Right atrium auricular region (tissue), 2 donors: ENCODE measurements at regions not wholly inside any gene's neighbourhood (a gene's known extent, or its start where the extent isn't known, plus 50 kb on each side); places are given as distances from the start of the nearest gene placed in this dataset.

Source experiments
- DNase-seq: peaks from one replicate; pipeline ENCODE4 v3.0.0-alpha.2; 2019; ENCODE audit warnings: low spot score
- H3K27ac ChIP-seq, 2 donors: fragments of 200-600 bp; sonication (generic); 1 replicate in 1 of 2; 2 replicates in 1 of 2; pipeline ENCODE4 v1.5.1; 2016 to 2019
- H3K27me3 ChIP-seq, 2 donors: fragments of 200-600 bp; sonication (generic); one replicate each; pipeline versions ENCODE4 v1.5.1 to v1.6.0; 2017 to 2019
- H3K36me3 ChIP-seq: fragments of 200-600 bp; sonication (generic); one replicate; pipeline ENCODE4 v1.5.1; 2016
- H3K4me1 ChIP-seq, 2 donors: fragments of 200-600 bp; sonication (generic); one replicate each; pipeline versions ENCODE4 v1.5.1 to v1.6.0; 2017 to 2019
- H3K4me3 ChIP-seq, 2 donors: fragments of 200-600 bp; sonication (generic); 1 replicate in 1 of 2; 2 replicates in 1 of 2; pipeline ENCODE4 v1.5.1; 2017 to 2019; ENCODE audit warnings: mild to moderate bottlenecking in 1 of 2, moderate library complexity in 1 of 2
- H3K9me3 ChIP-seq, 2 donors: fragments of 200-600 bp; sonication (generic); one replicate each; pipeline ENCODE4 v1.5.1; 2019
- CTCF ChIP-seq, 2 donors: fragments of 200-600 bp; sonication (generic); IDR thresholded peaks; one replicate each; pipeline ENCODE4 v1.5.1; 2019; ENCODE audit warnings: antibody characterized with exemption in 2 of 2

DNA sequence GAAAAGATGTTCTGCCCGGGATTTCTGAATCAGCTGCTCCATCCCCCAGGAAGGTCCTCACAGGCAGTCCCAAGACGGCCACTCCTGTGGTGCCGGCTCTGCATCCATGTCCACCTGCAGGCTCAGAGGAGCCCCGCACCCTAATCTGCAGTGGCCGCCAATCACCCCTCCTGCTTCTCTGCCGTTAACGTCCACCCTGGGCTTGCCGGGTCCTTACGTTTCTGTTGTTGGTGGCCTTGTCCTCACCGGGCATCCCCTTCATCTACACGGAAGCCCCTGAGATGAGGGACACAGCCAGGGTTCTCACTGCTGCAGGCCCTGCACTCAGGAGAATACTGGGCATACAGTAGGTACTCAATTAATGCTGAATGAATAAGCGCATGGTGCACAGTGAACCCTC is 131.5 kb upstream of the SNTG2 start:
- H3K4me3 ChIP-seq, result no peak overlapping the region
- no peaks in the 10 kb centered on the region for H3K27me3 ChIP-seq
- no peaks in the 10 kb centered on the region for H3K9me3 ChIP-seq
- TF ChIP-seq CTCF (IDR thresholded peaks at IDR 0.05), result no peak
- DNase-seq, result no peak
- H3K27ac ChIP-seq, result no peak overlapping the region
- H3K36me3 ChIP-seq, result no peaks in the 10 kb centered on the region
- no peaks in the 10 kb centered on the region for H3K4me1 ChIP-seq

DNA sequence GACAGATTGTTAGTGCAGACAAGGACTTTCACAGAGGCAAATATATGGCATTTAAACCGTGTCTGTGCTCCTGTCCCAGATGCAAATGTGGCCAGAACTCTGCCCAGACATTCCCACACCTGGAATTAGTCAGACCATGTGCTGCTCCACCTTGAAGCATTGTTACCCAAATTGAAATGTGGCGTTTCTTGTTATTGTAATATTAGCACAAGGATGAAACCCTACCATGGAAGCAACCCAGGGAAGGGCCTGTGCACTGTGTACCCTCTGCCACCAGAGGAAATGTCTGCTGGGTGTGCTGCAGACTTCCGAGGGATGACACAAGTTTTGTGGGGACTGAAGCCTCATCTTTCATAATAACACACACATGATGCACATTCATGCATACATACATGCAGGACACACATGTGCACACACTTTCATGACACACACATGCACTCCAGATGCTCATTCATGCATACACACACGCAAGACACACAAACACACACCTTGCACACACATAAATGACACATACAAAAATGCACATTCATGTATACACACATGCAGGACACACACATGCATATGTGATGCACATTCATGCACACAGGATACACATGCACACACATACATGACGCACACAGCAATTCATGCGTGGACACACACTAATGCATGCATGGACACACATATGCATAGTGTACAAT is 133.2 kb upstream of the SNTG2 start:
- Histone ChIP-seq H3K27me3 (no peaks in the 10 kb centered on the region), H3K4me1 (no peaks in the 10 kb centered on the region), H3K9me3 (no peaks in the 10 kb centered on the region), H3K4me3 (no peak overlapping the region), H3K27ac (no peak overlapping the region), H3K36me3 (no peaks in the 10 kb centered on the region)
- DNase-seq, result no peak
- no peak for TF ChIP-seq CTCF (IDR thresholded peaks at IDR 0.05)

DNA sequence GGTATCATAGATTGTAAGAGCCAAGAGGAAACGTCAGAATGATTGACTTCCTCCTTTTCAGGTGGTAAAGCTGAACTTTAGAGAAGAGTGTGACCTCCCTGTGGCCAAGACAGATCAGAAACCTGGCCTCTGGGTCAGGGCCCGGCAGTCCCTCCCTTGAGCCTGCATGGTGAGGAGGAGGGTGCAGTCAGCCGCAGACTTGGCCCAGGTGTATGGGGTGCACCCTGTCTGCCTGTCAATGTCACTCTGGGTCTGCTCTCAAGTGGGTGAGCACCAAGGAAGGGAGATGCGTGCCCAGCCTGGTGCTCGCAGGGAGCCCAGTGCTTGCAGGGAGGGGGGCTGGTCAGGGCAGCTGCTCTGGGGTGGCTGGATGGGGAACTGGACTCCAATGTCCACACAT is 134.4 kb upstream of the SNTG2 start:
- H3K4me1 ChIP-seq, result no peaks in the 10 kb centered on the region
- no peaks in the 10 kb centered on the region for H3K9me3 ChIP-seq
- H3K4me3 ChIP-seq, result no peak overlapping the region
- H3K36me3 ChIP-seq, result no peaks in the 10 kb centered on the region
- no peaks in the 10 kb centered on the region for H3K27me3 ChIP-seq
- no peak overlapping the region for H3K27ac ChIP-seq
- no peak for DNase-seq
- no peak for TF ChIP-seq CTCF (IDR thresholded peaks at IDR 0.05)

DNA sequence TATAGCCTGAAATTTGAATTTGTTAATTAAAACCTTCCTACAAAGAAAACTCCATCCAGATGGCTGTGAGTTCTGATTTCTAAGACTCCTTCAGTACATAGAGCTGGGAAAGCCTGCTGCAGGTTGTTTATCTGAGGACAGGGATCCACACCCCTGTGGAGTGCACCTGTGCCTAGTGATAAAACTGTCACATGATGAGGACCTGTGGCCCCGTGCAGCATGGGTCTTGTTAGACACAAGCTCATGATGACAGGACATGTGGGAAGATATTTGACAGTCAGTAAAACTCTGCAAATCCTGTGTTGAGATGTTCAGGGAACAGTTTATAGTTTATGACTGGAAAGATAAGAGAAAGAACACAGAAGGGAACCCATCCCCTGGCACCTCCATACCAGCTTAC is 133.2 kb upstream of the TMEM18 start:
- Histone ChIP-seq H3K36me3 (no peaks in the 10 kb centered on the region), H3K9me3 (no peaks in the 10 kb centered on the region), H3K4me1 (no peaks in the 10 kb centered on the region), H3K27ac (no peak overlapping the region), H3K27me3 (no peaks in the 10 kb centered on the region), H3K4me3 (no peak overlapping the region)
- DNase-seq, result no peak
- no peak for TF ChIP-seq CTCF (IDR thresholded peaks at IDR 0.05)

DNA sequence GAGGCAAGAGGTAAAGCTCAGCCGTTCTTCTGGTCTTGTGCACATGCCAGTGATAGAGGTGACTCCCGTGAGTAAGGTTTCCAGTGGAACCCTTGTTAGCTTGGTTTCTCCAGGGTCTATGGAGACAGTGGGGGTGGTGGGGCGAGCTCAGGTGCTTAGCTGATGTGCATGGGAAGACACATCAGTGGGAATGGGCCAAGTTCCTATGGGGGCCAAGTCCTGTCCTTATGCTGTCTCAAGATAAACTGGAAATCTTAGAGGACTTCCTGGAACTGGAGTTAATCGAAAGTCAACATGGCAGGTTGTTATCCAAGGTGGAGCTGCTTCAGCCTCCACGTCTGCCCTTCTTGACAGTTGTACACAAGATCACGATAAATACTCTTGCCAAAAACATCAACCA is 130.1 kb upstream of the TMEM18 start:
- Histone ChIP-seq H3K36me3 (no peaks in the 10 kb centered on the region), H3K27ac (no peak overlapping the region), H3K9me3 (no peaks in the 10 kb centered on the region), H3K4me1 (no peaks in the 10 kb centered on the region), H3K4me3 (no peak overlapping the region), H3K27me3 (no peaks in the 10 kb centered on the region)
- TF ChIP-seq CTCF (IDR thresholded peaks at IDR 0.05), result no peak
- no peak for DNase-seq

GRCh38 chr2:805664-806063 is 128.5 kb upstream of the TMEM18 start:
- H3K27ac ChIP-seq, result no peak overlapping the region
- DNase-seq, result no peak
- H3K4me1 ChIP-seq, result no peaks in the 10 kb centered on the region
- no peak overlapping the region for H3K4me3 ChIP-seq
- no peaks in the 10 kb centered on the region for H3K36me3 ChIP-seq
- TF ChIP-seq CTCF (IDR thresholded peaks at IDR 0.05), result no peak
- H3K27me3 ChIP-seq, result no peaks in the 10 kb centered on the region
- H3K9me3 ChIP-seq, result no peaks in the 10 kb centered on the region
